ENCODE measurements at regions not wholly inside any gene's neighbourhood (a gene's known extent, or its start where the extent isn't known, plus 50 kb on each side); places are given as distances from the start of the nearest gene placed in this dataset.

GRCh38 chr17:54381482-54381881 lies 519.2 kb upstream of the TOM1L1 start:
- Histone ChIP-seq H3K9me3 (ENCODE audit: low read depth) (no peaks in the 10 kb centered on the region), H3K79me2 (ENCODE audit: low read depth) (no peaks in the 10 kb centered on the region), H2AFZ (replicated peaks) (no peak overlapping the region), H3K4me3 (no peak overlapping the region), H3F3A (ENCODE audit: low read depth) (no peaks in the 10 kb centered on the region), H3K27me3 (no peaks in the 10 kb centered on the region), H3K27ac (no peak overlapping the region), H3K36me3 (no peaks in the 10 kb centered on the region), H3K4me1 (no peaks in the 10 kb centered on the region), H3K9ac (no peak overlapping the region), H4K20me1 (ENCODE audit: low read depth) (no peaks in the 10 kb centered on the region), H3K4me2 (no peak overlapping the region)
- no peak for DNase-seq (ENCODE audit: low spot score)
- no peak overlapping the region for H3K27ac Mint-ChIP-seq
- H3K4me1 Mint-ChIP-seq: no peaks in the 10 kb centered on the region
- H3K9me3 Mint-ChIP-seq: no peaks in the 10 kb centered on the region
- no peak overlapping the region for H3K4me3 Mint-ChIP-seq
- no peak for TF ChIP-seq EZH2phosphoT487 (IDR thresholded peaks at IDR 0.05)
- TF ChIP-seq CTCF (IDR thresholded peaks at IDR 0.05): no peak
- TF ChIP-seq EZH2 (IDR thresholded peaks at IDR 0.05): no peak
- H3K36me3 Mint-ChIP-seq: no peaks in the 10 kb centered on the region
- no peaks in the 10 kb centered on the region for H3K27me3 Mint-ChIP-seq (ENCODE audit: insufficient read depth, low read depth)

- TF ChIP-seq CTCF (IDR thresholded peaks at IDR 0.05): no peak
- no peak for TF ChIP-seq EZH2 (IDR thresholded peaks at IDR 0.05)
- TF ChIP-seq EZH2phosphoT487 (IDR thresholded peaks at IDR 0.05): no peak
- no peak overlapping the region for H3K9ac ChIP-seq
- H4K20me1 ChIP-seq (ENCODE audit: low read depth): no peaks in the 10 kb centered on the region
- H3K27ac ChIP-seq: no peak overlapping the region
- Mint-ChIP-seq H3K27ac (no peak overlapping the region), H3K4me3 (no peak overlapping the region), H3K36me3 (no peaks in the 10 kb centered on the region), H3K4me1 (no peaks in the 10 kb centered on the region), H3K9me3 (no peaks in the 10 kb centered on the region), H3K27me3 (ENCODE audit: insufficient read depth, low read depth) (no peaks in the 10 kb centered on the region)
- no peak for DNase-seq (ENCODE audit: low spot score)
- H3K27me3 ChIP-seq: no peaks in the 10 kb centered on the region
- no peaks in the 10 kb centered on the region for H3K9me3 ChIP-seq (ENCODE audit: low read depth)
- no peak overlapping the region for H3K4me2 ChIP-seq
- no peak overlapping the region for H2AFZ ChIP-seq (replicated peaks)
- H3K4me3 ChIP-seq: no peak overlapping the region
- H3K4me1 ChIP-seq: peaks cover 8% of the 10 kb centered on the region
- H3F3A ChIP-seq (ENCODE audit: low read depth): no peaks in the 10 kb centered on the region
- H3K79me2 ChIP-seq (ENCODE audit: low read depth): no peaks in the 10 kb centered on the region
- no peaks in the 10 kb centered on the region for H3K36me3 ChIP-seq
These were observed 496.4 kb upstream of the TOM1L1 start for GRCh38 chr17:54404259-54404658.

- no peak overlapping the region for H3K27ac Mint-ChIP-seq
- Histone ChIP-seq H3K27ac (no peak overlapping the region), H3K79me2 (ENCODE audit: low read depth) (no peaks in the 10 kb centered on the region), H3K4me2 (no peak overlapping the region), H3F3A (ENCODE audit: low read depth) (no peaks in the 10 kb centered on the region), H3K4me3 (no peak overlapping the region), H3K27me3 (no peaks in the 10 kb centered on the region), H3K4me1 (peaks cover 8% of the 10 kb centered on the region), H2AFZ (replicated peaks) (no peak overlapping the region), H3K36me3 (no peaks in the 10 kb centered on the region), H3K9me3 (ENCODE audit: low read depth) (no peaks in the 10 kb centered on the region), H3K9ac (no peak overlapping the region), H4K20me1 (ENCODE audit: low read depth) (no peaks in the 10 kb centered on the region)
- no peaks in the 10 kb centered on the region for H3K36me3 Mint-ChIP-seq
- no peak overlapping the region for H3K4me3 Mint-ChIP-seq
- TF ChIP-seq EZH2phosphoT487 (IDR thresholded peaks at IDR 0.05) (no peak), EZH2 (IDR thresholded peaks at IDR 0.05) (no peak), CTCF (IDR thresholded peaks at IDR 0.05) (no peak)
- no peaks in the 10 kb centered on the region for H3K4me1 Mint-ChIP-seq
- no peak for DNase-seq (ENCODE audit: low spot score)
- no peaks in the 10 kb centered on the region for H3K27me3 Mint-ChIP-seq (ENCODE audit: insufficient read depth, low read depth)
- H3K9me3 Mint-ChIP-seq: no peaks in the 10 kb centered on the region
These were observed 494.8 kb upstream of the TOM1L1 start for GRCh38 chr17:54405826-54406225.

- TF ChIP-seq EZH2 (IDR thresholded peaks at IDR 0.05): no peak
- no peak for TF ChIP-seq EZH2phosphoT487 (IDR thresholded peaks at IDR 0.05)
- TF ChIP-seq CTCF (IDR thresholded peaks at IDR 0.05): no peak
- no peak for DNase-seq (ENCODE audit: low spot score)
- Histone ChIP-seq H3K27me3 (no peaks in the 10 kb centered on the region), H3K9ac (no peak overlapping the region), H3F3A (ENCODE audit: low read depth) (no peaks in the 10 kb centered on the region), H3K4me2 (no peak overlapping the region), H2AFZ (replicated peaks) (no peak overlapping the region), H3K4me3 (no peak overlapping the region), H4K20me1 (ENCODE audit: low read depth) (no peaks in the 10 kb centered on the region), H3K9me3 (ENCODE audit: low read depth) (no peaks in the 10 kb centered on the region), H3K27ac (no peak overlapping the region), H3K4me1 (peaks cover 8% of the 10 kb centered on the region), H3K79me2 (ENCODE audit: low read depth) (no peaks in the 10 kb centered on the region), H3K36me3 (no peaks in the 10 kb centered on the region)
- H3K4me1 Mint-ChIP-seq: no peaks in the 10 kb centered on the region
- no peak overlapping the region for H3K4me3 Mint-ChIP-seq
- H3K9me3 Mint-ChIP-seq: no peaks in the 10 kb centered on the region
- H3K27ac Mint-ChIP-seq: no peak overlapping the region
- no peaks in the 10 kb centered on the region for H3K27me3 Mint-ChIP-seq (ENCODE audit: insufficient read depth, low read depth)
- H3K36me3 Mint-ChIP-seq: no peaks in the 10 kb centered on the region
These were observed 491.9 kb upstream of the TOM1L1 start for GRCh38 chr17:54408731-54409130.

All from neural progenitor cell (in vitro differentiated cells).